CD14-positive monocyte (primary cell): ENCODE measurements at regions not wholly inside any gene's neighbourhood (a gene's known extent, or its start where the extent isn't known, plus 50 kb on each side); places are given as distances from the start of the nearest gene placed in this dataset.

Source experiments
- DNase-seq, 3 donors: peaks; one replicate each; pipeline ENCODE4 v3.0.0-alpha.2; 2011 to 2022
- H2AFZ ChIP-seq: 2 replicates; pipeline ENCODE4 v1.6.0; 2012; ENCODE audit warnings: mild to moderate bottlenecking, low read depth, low read length, inconsistent platforms; ENCODE audit not compliant: insufficient read depth, poor library complexity, severe bottlenecking
- H3K27ac ChIP-seq, 2 donors: 1 replicate in 1 of 2; 2 replicates in 1 of 2; pipeline ENCODE4 v1.5.1; 2012 to 2013; ENCODE audit warnings: low read length in 2 of 2, control low read depth in 1 of 2, inconsistent platforms in 1 of 2, low read depth in 1 of 2, mild to moderate bottlenecking in 1 of 2
- H3K27me3 ChIP-seq, 2 donors: one replicate each; pipeline versions ENCODE4 v1.6.0 to v1.6.1; 2011 to 2013; ENCODE audit warnings: low read length in 2 of 2; ENCODE audit not compliant: control insufficient read depth in 2 of 2, insufficient read depth in 2 of 2
- H3K36me3 ChIP-seq, 2 donors: replicated peaks in 1 of 2; 1 replicate in 1 of 2; 2 replicates in 1 of 2; pipeline versions ENCODE4 v1.5.1 to v1.6.1; 2012 to 2013; ENCODE audit warnings: low read length in 2 of 2, control low read depth in 1 of 2, inconsistent platforms in 1 of 2, mild to moderate bottlenecking in 1 of 2; ENCODE audit not compliant: insufficient read depth in 2 of 2, control insufficient read depth in 1 of 2
- H3K4me1 ChIP-seq, 2 donors: 1 replicate in 1 of 2; 2 replicates in 1 of 2; pipeline versions ENCODE4 v1.5.1 to v1.6.1; 2012 to 2013; ENCODE audit warnings: low read length in 2 of 2, control low read depth in 1 of 2, inconsistent platforms in 1 of 2, mild to moderate bottlenecking in 1 of 2, moderate library complexity in 1 of 2; ENCODE audit not compliant: insufficient read depth in 2 of 2, control insufficient read depth in 1 of 2
- H3K4me2 ChIP-seq: replicated peaks from 2 replicates; pipeline ENCODE3; 2012; ENCODE audit warnings: low read length, moderate library complexity, mild to moderate bottlenecking; ENCODE audit not compliant: poor library complexity, severe bottlenecking; ENCODE audit errors: extremely low read depth
- H3K4me3 ChIP-seq, 3 experiments: fragments of 200-600 bp in 1 of 3; sonication (generic) in 1 of 3; replicated peaks in 1 of 3; 1 replicate in 2 of 3; 2 replicates in 1 of 3; pipeline ENCODE4 v1.5.1; 2011 to 2013; ENCODE audit warnings: low read length in 3 of 3, mild to moderate bottlenecking in 3 of 3, control low read depth in 2 of 3, low read depth in 2 of 3, inconsistent platforms in 1 of 3, moderate library complexity in 1 of 3
- H3K79me2 ChIP-seq: 2 replicates; pipeline ENCODE4 v1.6.0; 2012; ENCODE audit warnings: mild to moderate bottlenecking, control low read depth, inconsistent platforms, low read length, moderate library complexity; ENCODE audit not compliant: insufficient read depth
- H3K9ac ChIP-seq: 2 replicates; pipeline ENCODE4 v1.6.0; 2017; ENCODE audit warnings: low read length, mild to moderate bottlenecking; ENCODE audit not compliant: insufficient read depth, poor library complexity, severe bottlenecking
- H3K9me3 ChIP-seq, 2 donors: replicated peaks in 1 of 2; 1 replicate in 1 of 2; 2 replicates in 1 of 2; pipeline versions ENCODE4 v1.5.1 to v1.6.1; 2012 to 2013; ENCODE audit warnings: low read length in 2 of 2, control low read depth in 1 of 2; ENCODE audit not compliant: control insufficient read depth in 1 of 2, insufficient read depth in 1 of 2
- H4K20me1 ChIP-seq: 2 replicates; pipeline ENCODE4 v1.6.0; 2012; ENCODE audit warnings: mild to moderate bottlenecking, low read length, control low read depth, moderate library complexity; ENCODE audit not compliant: insufficient read depth
- H3K27ac Mint-ChIP-seq, 7 donors: one replicate each; pipeline ENCODE4 v1.8.0; 2020; ENCODE audit warnings: mild to moderate bottlenecking in 7 of 7, mixed read lengths in 7 of 7, moderate library complexity in 6 of 7, inconsistent platforms in 2 of 7
- H3K27me3 Mint-ChIP-seq, 3 donors: one replicate each; pipeline ENCODE4 v1.8.0; 2021 to 2022; ENCODE audit warnings: low read depth in 3 of 3, mild to moderate bottlenecking in 3 of 3, mixed read lengths in 3 of 3, moderate library complexity in 3 of 3, inconsistent platforms in 1 of 3
- H3K36me3 Mint-ChIP-seq, 2 donors: one replicate each; pipeline ENCODE4 v1.8.0; 2020; ENCODE audit warnings: mixed read lengths in 2 of 2, inconsistent platforms in 1 of 2, mild to moderate bottlenecking in 1 of 2
- H3K4me1 Mint-ChIP-seq: one replicate; pipeline ENCODE4 v1.8.0; 2020; ENCODE audit warnings: mild to moderate bottlenecking, mixed read lengths
- H3K4me3 Mint-ChIP-seq, 2 donors: one replicate each; pipeline ENCODE4 v1.8.0; 2020; ENCODE audit warnings: mild to moderate bottlenecking in 2 of 2, mixed read lengths in 2 of 2, moderate library complexity in 1 of 2
- H3K9me3 Mint-ChIP-seq, 7 donors: one replicate each; pipeline ENCODE4 v1.8.0; 2020 to 2022; ENCODE audit warnings: mixed read lengths in 7 of 7, mild to moderate bottlenecking in 6 of 7, moderate library complexity in 6 of 7, inconsistent platforms in 2 of 7
- WGBS: methylation state at CpG from one replicate; pipeline ENCODE4 v1.1.5; 2013; ENCODE audit warnings: missing lambda C conversion rate; ENCODE audit not compliant: insufficient coverage; 5-methylcytosine and 5-hydroxymethylcytosine counted together
- intact Hi-C, 2 donors: fragments of 100-400 bp; cut with micrococcal nuclease; formaldehyde crosslinking; loops; one replicate each; pipeline versions ENCODE4 v1.15.0 to v1.15.1; 2023
- TF ChIP-seq, protein P1 (sequence below): fragments of 200-600 bp; IDR thresholded peaks from one replicate; pipeline ENCODE4 v1.8.0; 2022; ENCODE audit warnings: antibody characterized with exemption, mild to moderate bottlenecking

DNA sequence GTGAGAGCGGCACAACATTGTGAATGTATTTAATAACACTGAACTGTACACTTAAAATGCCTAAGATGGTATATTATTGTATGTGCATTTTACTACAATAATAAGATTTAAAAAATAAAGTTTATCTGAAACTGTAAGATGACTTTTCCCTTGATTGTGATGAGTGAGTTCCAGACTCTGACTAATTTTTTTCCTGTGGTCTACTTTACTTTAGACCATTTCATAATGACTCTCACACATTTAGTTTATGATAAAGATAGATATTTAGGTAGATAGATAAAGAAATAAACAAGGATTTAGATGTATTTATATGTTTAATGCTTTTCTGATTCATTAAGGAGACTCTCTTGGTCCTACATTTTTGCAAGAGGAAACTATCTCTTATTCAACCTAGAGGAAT is 835.9 kb upstream of the SORCS1 start:
- no CpG with 5 or more reads among the region's 1 CpG for WGBS
- H3K9me3 ChIP-seq: no peaks in the 10 kb centered on the region
- no peak for DNase-seq
- Mint-ChIP-seq H3K27me3 (no peaks in the 10 kb centered on the region), H3K4me1 (no peaks in the 10 kb centered on the region), H3K9me3 (peaks cover 0 to 4% (median 0%) of the 10 kb centered on the region in 7 donors), H3K4me3 (no peak overlapping the region), H3K36me3 (no peaks in the 10 kb centered on the region), H3K27ac (no peak overlapping the region)
- no peaks in the 10 kb centered on the region for H3K79me2 ChIP-seq
- no peak overlapping the region for H3K27ac ChIP-seq
- no peak overlapping the region for H3K9ac ChIP-seq
- no peak overlapping the region for H3K4me2 ChIP-seq
- no peaks in the 10 kb centered on the region for H3K27me3 ChIP-seq
- no peak overlapping the region for H3K4me3 ChIP-seq
- TF ChIP-seq, protein P1, sequence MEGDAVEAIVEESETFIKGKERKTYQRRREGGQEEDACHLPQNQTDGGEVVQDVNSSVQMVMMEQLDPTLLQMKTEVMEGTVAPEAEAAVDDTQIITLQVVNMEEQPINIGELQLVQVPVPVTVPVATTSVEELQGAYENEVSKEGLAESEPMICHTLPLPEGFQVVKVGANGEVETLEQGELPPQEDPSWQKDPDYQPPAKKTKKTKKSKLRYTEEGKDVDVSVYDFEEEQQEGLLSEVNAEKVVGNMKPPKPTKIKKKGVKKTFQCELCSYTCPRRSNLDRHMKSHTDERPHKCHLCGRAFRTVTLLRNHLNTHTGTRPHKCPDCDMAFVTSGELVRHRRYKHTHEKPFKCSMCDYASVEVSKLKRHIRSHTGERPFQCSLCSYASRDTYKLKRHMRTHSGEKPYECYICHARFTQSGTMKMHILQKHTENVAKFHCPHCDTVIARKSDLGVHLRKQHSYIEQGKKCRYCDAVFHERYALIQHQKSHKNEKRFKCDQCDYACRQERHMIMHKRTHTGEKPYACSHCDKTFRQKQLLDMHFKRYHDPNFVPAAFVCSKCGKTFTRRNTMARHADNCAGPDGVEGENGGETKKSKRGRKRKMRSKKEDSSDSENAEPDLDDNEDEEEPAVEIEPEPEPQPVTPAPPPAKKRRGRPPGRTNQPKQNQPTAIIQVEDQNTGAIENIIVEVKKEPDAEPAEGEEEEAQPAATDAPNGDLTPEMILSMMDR: no peak
- intact Hi-C loops: no loop called here
- no peak overlapping the region for H2AFZ ChIP-seq
- H3K4me1 ChIP-seq: no peaks in the 10 kb centered on the region
- H4K20me1 ChIP-seq: no peaks in the 10 kb centered on the region
- no peaks in the 10 kb centered on the region for H3K36me3 ChIP-seq

DNA sequence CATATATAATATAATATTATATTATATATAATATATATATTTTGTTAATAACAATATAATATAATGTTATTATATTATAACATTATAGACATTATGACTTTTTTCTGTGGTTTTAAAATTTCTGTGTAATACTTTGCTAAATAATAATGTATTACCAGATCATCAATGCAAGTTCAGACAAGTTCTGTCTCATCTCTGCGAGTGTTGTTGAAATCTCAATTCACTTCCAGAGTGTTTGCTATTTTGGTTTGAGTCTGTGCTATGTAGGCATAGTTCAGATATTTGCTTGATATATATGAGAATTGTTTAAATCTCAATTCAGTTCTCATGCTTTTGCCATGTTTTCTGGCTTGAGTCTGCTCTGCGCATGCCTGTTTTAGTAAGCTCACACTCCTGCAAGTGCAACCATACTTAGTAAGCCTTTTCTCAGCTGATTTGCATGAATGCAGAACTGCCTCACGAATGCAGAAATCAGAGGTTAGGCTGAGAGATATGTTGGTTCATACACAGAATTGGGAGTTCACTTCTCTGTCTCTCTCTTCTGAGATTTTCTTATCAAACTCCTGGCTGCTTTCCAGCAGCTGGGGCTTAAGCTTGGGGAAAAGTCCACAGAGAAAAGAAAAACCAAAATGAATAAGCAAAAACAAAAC is 830.2 kb upstream of the SORCS1 start:
- H2AFZ ChIP-seq: no peak overlapping the region
- no peak overlapping the region for H3K4me3 ChIP-seq
- H3K4me1 Mint-ChIP-seq: no peaks in the 10 kb centered on the region
- H3K4me2 ChIP-seq: no peak overlapping the region
- H3K27me3 ChIP-seq: no peaks in the 10 kb centered on the region
- H3K9me3 Mint-ChIP-seq: peaks cover 0 to 4% (median 0%) of the 10 kb centered on the region in 7 donors
- TF ChIP-seq, protein P1: no peak
- no peaks in the 10 kb centered on the region for H4K20me1 ChIP-seq
- H3K9me3 ChIP-seq: no peaks in the 10 kb centered on the region
- no peaks in the 10 kb centered on the region for H3K79me2 ChIP-seq
- no CpG with 5 or more reads among the region's 3 CpGs for WGBS
- DNase-seq: no peak
- no peaks in the 10 kb centered on the region for H3K36me3 ChIP-seq
- H3K27ac ChIP-seq: no peak overlapping the region
- H3K27me3 Mint-ChIP-seq: no peaks in the 10 kb centered on the region
- intact Hi-C loops: no loop called here
- H3K4me1 ChIP-seq: no peaks in the 10 kb centered on the region
- H3K4me3 Mint-ChIP-seq: no peak overlapping the region
- no peak overlapping the region for H3K9ac ChIP-seq
- no peak overlapping the region for H3K27ac Mint-ChIP-seq
- no peaks in the 10 kb centered on the region for H3K36me3 Mint-ChIP-seq
